ENCODE measurements at regions not wholly inside any gene's neighbourhood (a gene's known extent, or its start where the extent isn't known, plus 50 kb on each side); places are given as distances from the start of the nearest gene placed in this dataset.

GRCh38 chr2:120552800-120553481 lies 182.7 kb upstream of the GLI2 start (continued):
- no peak for TF ChIP-seq U2AF1 (optimal IDR thresholded peaks at IDR 0.05; ENCODE audit: low read depth, low read length)
- peak; percentile 54; the same call in 1 of the 2 replicates for TF ChIP-seq ZNF280B (CRISPR knock-in tag; IDR thresholded peaks at IDR 0.05; ENCODE audit: borderline replicate concordance)
- peak; percentile 56 for TF ChIP-seq FOXA3 (CRISPR knock-in tag; IDR thresholded peaks at IDR 0.05)
- peak; percentile 97 for TF ChIP-seq KDM3A (CRISPR knock-in tag; IDR thresholded peaks at IDR 0.05; ENCODE audit: low read depth)
- TF ChIP-seq SYNCRIP (IDR thresholded peaks at IDR 0.05; ENCODE audit: insufficient read depth, low read depth, low read length) = no peak
- peak; percentile 63; the same call in 1 of the 2 replicates for TF ChIP-seq ZSCAN31 (CRISPR knock-in tag; IDR thresholded peaks at IDR 0.05; ENCODE audit: low read depth)
- TF ChIP-seq FOXA1 (IDR thresholded peaks at IDR 0.05) = no peak
- TF ChIP-seq FOXA1 (CRISPR knock-in tag; IDR thresholded peaks at IDR 0.05) = no peak; the same call in 1 of the 2 replicates
- no peak for TF ChIP-seq PRMT3 (CRISPR knock-in tag; IDR thresholded peaks at IDR 0.05; ENCODE audit: borderline replicate concordance, low read depth)
- no peak for TF ChIP-seq SP1 (IDR thresholded peaks at IDR 0.05)
- TF ChIP-seq SP1 (CRISPR knock-in tag; IDR thresholded peaks at IDR 0.05) = peak; percentile 88
- peak; percentile 48; the same call in 1 of the 2 replicates for TF ChIP-seq CREB1 (IDR thresholded peaks at IDR 0.05)
- TF ChIP-seq CREB1 (CRISPR knock-in tag; IDR thresholded peaks at IDR 0.05) = peak; percentile 59
- TF ChIP-seq ZGPAT (CRISPR knock-in tag; IDR thresholded peaks at IDR 0.05) = peak; percentile 91
- TF ChIP-seq RBM22 (optimal IDR thresholded peaks at IDR 0.05; ENCODE audit: low read length) = no peak
- peak; percentile 64; the same call in 1 of the 2 replicates for TF ChIP-seq IKZF5 (CRISPR knock-in tag; IDR thresholded peaks at IDR 0.05)
- TF ChIP-seq SAFB2 (CRISPR knock-in tag; IDR thresholded peaks at IDR 0.05; ENCODE audit: borderline replicate concordance, low read depth) = no peak; the same call in 1 of the 2 replicates
- peak; percentile 83 for TF ChIP-seq ZNF441 (CRISPR knock-in tag; IDR thresholded peaks at IDR 0.05; ENCODE audit: borderline replicate concordance)
- TF ChIP-seq XBP1 (CRISPR knock-in tag; IDR thresholded peaks at IDR 0.05) = no peak
- TF ChIP-seq HCFC1 (IDR thresholded peaks at IDR 0.05; ENCODE audit: low read depth, low read length) = no peak
- TF ChIP-seq ZNF230 (CRISPR knock-in tag; IDR thresholded peaks at IDR 0.05) = peak; percentile 66; the same call in 1 of the 2 replicates
- peak; percentile 89 for TF ChIP-seq RXRA (CRISPR knock-in tag; IDR thresholded peaks at IDR 0.05)
- no peak for TF ChIP-seq ZNF329 (CRISPR knock-in tag; IDR thresholded peaks at IDR 0.05; ENCODE audit: low read depth)
- TF ChIP-seq ZNF484 (CRISPR knock-in tag; IDR thresholded peaks at IDR 0.05; ENCODE audit: borderline replicate concordance, low read depth) = 0 out of 2 replicates have a peak, but pooled peaks have one; percentile 27
- TF ChIP-seq CBX5 (CRISPR knock-in tag; IDR thresholded peaks at IDR 0.05; ENCODE audit: borderline replicate concordance) = peak; percentile 91; the same call in 1 of the 2 replicates
- TF ChIP-seq KLF16 (CRISPR knock-in tag; IDR thresholded peaks at IDR 0.05) = peak in 1 of 2 experiments; percentile 93; a peak in 2 of 4 replicates
- 0 out of 2 replicates have a peak, but pooled peaks have one; percentile 54 for TF ChIP-seq GZF1 (CRISPR knock-in tag; IDR thresholded peaks at IDR 0.05)
- no peak for TF ChIP-seq ZNF773 (CRISPR knock-in tag; IDR thresholded peaks at IDR 0.05; ENCODE audit: borderline replicate concordance)
- no peak for TF ChIP-seq IKZF1 (IDR thresholded peaks at IDR 0.05)
